K562 (cell line): ENCODE measurements at regions not wholly inside any gene's neighbourhood (a gene's known extent, or its start where the extent isn't known, plus 50 kb on each side); places are given as distances from the start of the nearest gene placed in this dataset.
A peak's percentile ranks its signal among the peaks of the same experiment; 100 is the strongest.

Source experiments
- ATAC-seq: fragments of 200-7000 bp; cut with Tn5 transposase; 3 replicates; pipeline ENCODE4 v1.9.1; 2020; ENCODE audit warnings: moderate library complexity
- BruUV-seq: library from RNA; stranded (reverse); fragments of 400-500 nt; replicated peaks from 2 replicates; lab custom pipeline; 2021; lab: Mats Ljungman, UMichigan
- CTCF ChIA-PET: fragments of 300-600 bp; formaldehyde crosslinking; extraction: SDS; loops from one replicate; lab custom pipeline; 2021; ENCODE audit warnings: low intra/inter-chr PET ratio; lab: Yijun Ruan, JAX
- POLR2A ChIA-PET: fragments of 300-600, 350-650 bp; sonication (Branson Sonifier 250); formaldehyde crosslinking; extraction: SDS; loops from one replicate; lab custom pipeline; 2021; ENCODE audit warnings: antibody characterized with exemption, inconsistent platforms; lab: Yijun Ruan, JAX
- DNase-seq, 4 experiments: peaks; one replicate each; pipeline versions ENCODE4 v3.0.0 to v3.0.0-alpha.2; 2011 to 2018; ENCODE audit warnings: low spot score in 3 of 4, mixed read lengths in 3 of 4; ENCODE audit errors: extremely low read depth in 1 of 4
- FAIRE-seq: peaks from 2 replicates; lab custom pipeline; 2011; peaks lifted over from hg19 to GRCh38; lab: Jason Lieb, UNC
- H2AFZ ChIP-seq: 2 replicates; pipeline ENCODE4 v1.6.0; 2011; ENCODE audit warnings: low read depth, low read length, control low read depth, inconsistent platforms
- H3K27ac ChIP-seq: fragments of 200-600 bp; 3 replicates; pipeline ENCODE4 v1.8.0; 2011; ENCODE audit warnings: low read depth, mild to moderate bottlenecking, control low read depth, inconsistent platforms, low read length, moderate library complexity, mixed read lengths; ENCODE audit errors: extremely low read depth
- H3K27me3 ChIP-seq, 2 experiments: fragments of 300-600 bp in 1 of 2; 2 replicates in 1 of 2; 3 replicates in 1 of 2; pipeline versions ENCODE4 v1.6.0 to v1.8.0; 2011; ENCODE audit warnings: inconsistent platforms in 2 of 2, low read length in 2 of 2, mild to moderate bottlenecking in 1 of 2, mixed read lengths in 1 of 2, moderate library complexity in 1 of 2; ENCODE audit not compliant: control insufficient read depth in 2 of 2, insufficient read depth in 2 of 2
- H3K36me3 ChIP-seq: fragments of 300-600 bp; 3 replicates; pipeline ENCODE4 v1.8.0; 2011; ENCODE audit warnings: mild to moderate bottlenecking, low read length, inconsistent platforms; ENCODE audit not compliant: control insufficient read depth, insufficient read depth
- H3K4me1 ChIP-seq, 2 experiments: fragments of 200-600 bp in 1 of 2; replicated peaks in 1 of 2; 2 replicates in 1 of 2; 3 replicates in 1 of 2; pipeline versions ENCODE4 v1.5.1 to v1.8.0; 2011; ENCODE audit warnings: inconsistent platforms in 2 of 2, low read length in 2 of 2, mild to moderate bottlenecking in 1 of 2, mixed read lengths in 1 of 2, moderate library complexity in 1 of 2; ENCODE audit not compliant: control insufficient read depth in 2 of 2, insufficient read depth in 2 of 2
- H3K4me2 ChIP-seq: 2 replicates; pipeline ENCODE4 v1.6.1; 2011; ENCODE audit warnings: low read length, control low read depth, inconsistent platforms, mixed read lengths; ENCODE audit not compliant: insufficient read depth
- H3K4me3 ChIP-seq: fragments of 200-600 bp; sonication (generic), shearing (Covaris generic); 2 replicates; pipeline ENCODE4 v1.5.1; 2016; ENCODE audit warnings: control low read depth, inconsistent platforms
- H3K79me2 ChIP-seq: fragments of 200-600 bp; 3 replicates; pipeline ENCODE4 v1.8.0; 2011; ENCODE audit warnings: low read length, inconsistent platforms; ENCODE audit not compliant: control insufficient read depth, insufficient read depth
- H3K9ac ChIP-seq, 2 experiments: 2 replicates each; pipeline versions ENCODE4 v1.6.0 to v1.6.1; 2011; ENCODE audit warnings: low read depth in 2 of 2, low read length in 2 of 2, control low read depth in 1 of 2, inconsistent platforms in 1 of 2, mild to moderate bottlenecking in 1 of 2, mixed read lengths in 1 of 2; ENCODE audit not compliant: insufficient read depth in 1 of 2
- H3K9me1 ChIP-seq: one replicate; pipeline ENCODE4 v1.6.0; 2011; ENCODE audit warnings: inconsistent platforms, mild to moderate bottlenecking, low read length, moderate library complexity; ENCODE audit not compliant: control insufficient read depth, insufficient read depth
- H3K9me3 ChIP-seq: replicated peaks from 2 replicates; pipeline ENCODE4 v1.5.1; 2011; ENCODE audit warnings: low read depth, low read length, inconsistent platforms; ENCODE audit not compliant: control insufficient read depth, insufficient read depth
- H4K20me1 ChIP-seq: replicated peaks from 2 replicates; pipeline ENCODE4 v1.6.1; 2011; ENCODE audit warnings: low read length, inconsistent platforms, mixed read lengths; ENCODE audit not compliant: control insufficient read depth, insufficient read depth
- CBX1 ChIP-seq: sonication (generic); IDR thresholded peaks from 2 replicates; pipeline ENCODE4 v1.6.1; 2016; ENCODE audit warnings: antibody characterized with exemption, low read depth, mild to moderate bottlenecking
- RBM25 ChIP-seq: fragments of 200-400 bp; formaldehyde crosslinking; IDR thresholded peaks from 2 replicates; pipeline ENCODE4 v1.6.1; 2018; ENCODE audit warnings: low read length, low read depth, moderate library complexity; ENCODE audit not compliant: severe bottlenecking
- TOE1 ChIP-seq, 2 experiments: fragments of 450-650 bp in 1 of 2; sonication (generic) in 1 of 2; formaldehyde crosslinking in 1 of 2; IDR thresholded peaks; 2 replicates each; pipeline versions ENCODE4 v1.7.1 to v1.8.0; 2016 to 2022; ENCODE audit warnings: borderline replicate concordance in 2 of 2, mild to moderate bottlenecking in 2 of 2, antibody characterized with exemption in 1 of 2, inconsistent platforms in 1 of 2, low read depth in 1 of 2, missing genetic modification reagents in 1 of 2, moderate library complexity in 1 of 2
- ZNF12 ChIP-seq: sonication (generic); formaldehyde crosslinking; IDR thresholded peaks from 2 replicates; pipeline ENCODE4 v1.4.0; 2020; ENCODE audit warnings: mild to moderate bottlenecking, missing genetic modification reagents
- WGBS: fragments of 100-300 bp; shearing (Covaris generic); methylation state at CpG from one replicate; pipeline ENCODE4 v1.1.6; 2016; ENCODE audit warnings: low coverage, mixed read lengths; ENCODE audit not compliant: insufficient coverage; ENCODE audit errors: missing lambda C conversion rate; 5-methylcytosine and 5-hydroxymethylcytosine counted together
- in situ Hi-C: fragments of 300-500 bp; cut with MboI; formaldehyde crosslinking; loops from 4 replicates; pipeline ENCODE4 v1.15.0; 2018; ENCODE audit warnings: inconsistent platforms, mixed read lengths
- intact Hi-C: fragments of 100-400 bp; cut with micrococcal nuclease; formaldehyde crosslinking; loops from 2 replicates; pipeline ENCODE4 v1.14.2; 2022
- TF ChIP-seq, protein P1 (sequence below): fragments of 450-650 bp; IDR thresholded peaks from 2 replicates; pipeline ENCODE4 v1.6.1; 2017; ENCODE audit warnings: antibody characterized with exemption, mild to moderate bottlenecking

DNA sequence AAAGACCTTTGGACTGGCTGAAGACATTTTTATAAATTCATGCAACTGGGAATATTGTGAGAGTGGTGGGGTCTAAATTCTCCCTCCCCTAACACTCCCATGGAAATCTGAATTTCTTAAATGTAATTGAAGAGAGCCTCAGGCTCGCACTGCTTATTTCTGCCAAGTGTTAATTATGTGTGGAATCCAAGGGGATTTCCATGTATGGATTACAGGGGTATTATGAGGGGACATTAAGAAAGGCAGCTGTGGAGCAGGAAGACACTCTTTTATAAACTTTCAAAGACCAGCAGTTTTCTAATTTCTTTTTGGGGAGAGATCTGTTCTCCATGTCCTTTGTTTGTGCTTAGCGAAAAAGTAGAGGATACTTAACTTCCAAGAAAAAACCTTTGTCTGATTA is 152.1 kb upstream of the TBL1XR1 start:
- no peaks in the 10 kb centered on the region for H3K9me3 ChIP-seq
- 81% methylated on average over 2 of the region's 2 CpGs for WGBS
- H3K36me3 ChIP-seq, result no peaks in the 10 kb centered on the region
- H3K79me2 ChIP-seq, result no peaks in the 10 kb centered on the region
- H3K4me3 ChIP-seq, result no peak overlapping the region
- H3K4me2 ChIP-seq, result no peak overlapping the region
- DNase-seq (no peak), FAIRE-seq (no peak), ATAC-seq (no peak)
- H3K4me1 ChIP-seq, result peaks cover 3 to 37% of the 10 kb centered on the region in 2 experiments; a peak in 4 of 5 replicates
- intact Hi-C loops (no loop called here), in situ Hi-C loops (no loop called here)
- H3K9ac ChIP-seq, result no peak overlapping the region
- TF ChIP-seq CBX1, result no peak
- TF ChIP-seq RBM25, result peak; percentile 51
- no TSS peak for BruUV-seq
- no peaks in the 10 kb centered on the region for H4K20me1 ChIP-seq
- H3K9me1 ChIP-seq, result no peaks in the 10 kb centered on the region
- no peaks in the 10 kb centered on the region for H3K27me3 ChIP-seq
- H2AFZ ChIP-seq, result peak overlapping the region; percentile 90
- CTCF ChIA-PET, result no interaction called here
- H3K27ac ChIP-seq, result peak overlapping the region; percentile 53; the same call in 2 of the 3 replicates
- POLR2A ChIA-PET, result interaction anchor here (2.7 kb wide), 1 partner anchor 9 kb away, joined by 19 read pairs; no protein-coding TSS in a partner anchor

DNA sequence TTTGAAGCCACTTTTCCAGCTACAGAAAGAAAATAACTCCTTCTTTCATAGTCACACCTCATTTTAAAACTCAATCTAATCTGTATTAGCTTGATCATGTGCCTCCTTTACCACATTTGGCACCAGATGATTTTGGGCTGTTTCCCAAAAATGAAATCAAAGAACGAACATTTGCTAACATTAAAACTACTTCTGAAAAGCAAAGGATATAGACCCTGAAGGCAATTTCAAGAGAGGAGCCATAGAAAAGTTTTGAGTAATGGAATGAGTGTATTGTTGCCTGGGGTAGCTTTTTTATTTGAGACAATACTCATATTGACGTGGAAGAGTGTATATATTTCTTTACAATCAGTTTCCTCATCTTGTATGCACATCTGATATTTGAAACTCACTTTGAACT is 152.8 kb upstream of the TBL1XR1 start:
- Histone ChIP-seq H3K4me2 (no peak overlapping the region), H3K79me2 (no peaks in the 10 kb centered on the region), H3K4me1 (peaks cover 3 to 31% of the 10 kb centered on the region in 2 experiments; a peak in 4 of 5 replicates), H3K9ac (no peak overlapping the region), H3K27ac (no peak overlapping the region), H3K9me3 (no peaks in the 10 kb centered on the region), H3K4me3 (no peak overlapping the region), H4K20me1 (no peaks in the 10 kb centered on the region), H3K9me1 (no peaks in the 10 kb centered on the region), H3K36me3 (no peaks in the 10 kb centered on the region), H3K27me3 (no peaks in the 10 kb centered on the region), H2AFZ (peak overlapping the region; percentile 90)
- in situ Hi-C loops (no loop called here), intact Hi-C loops (no loop called here)
- CTCF ChIA-PET, result no interaction called here
- WGBS, result 53% methylated on average over 2 of the region's 2 CpGs
- FAIRE-seq (no peak), DNase-seq (no peak), ATAC-seq (no peak)
- no TSS peak for BruUV-seq
- POLR2A ChIA-PET, result interaction anchor here (2.7 kb wide), 1 partner anchor 8 kb away, joined by 19 read pairs; no protein-coding TSS in a partner anchor
- TF ChIP-seq TOE1 (IDR thresholded peaks at IDR 0.05; ENCODE audit: borderline replicate concordance) (no peak), TOE1 (CRISPR knock-in tag; IDR thresholded peaks at IDR 0.05; ENCODE audit: borderline replicate concordance, low read depth) (no peak), ZNF12 (no peak)
- TF ChIP-seq, protein P1, sequence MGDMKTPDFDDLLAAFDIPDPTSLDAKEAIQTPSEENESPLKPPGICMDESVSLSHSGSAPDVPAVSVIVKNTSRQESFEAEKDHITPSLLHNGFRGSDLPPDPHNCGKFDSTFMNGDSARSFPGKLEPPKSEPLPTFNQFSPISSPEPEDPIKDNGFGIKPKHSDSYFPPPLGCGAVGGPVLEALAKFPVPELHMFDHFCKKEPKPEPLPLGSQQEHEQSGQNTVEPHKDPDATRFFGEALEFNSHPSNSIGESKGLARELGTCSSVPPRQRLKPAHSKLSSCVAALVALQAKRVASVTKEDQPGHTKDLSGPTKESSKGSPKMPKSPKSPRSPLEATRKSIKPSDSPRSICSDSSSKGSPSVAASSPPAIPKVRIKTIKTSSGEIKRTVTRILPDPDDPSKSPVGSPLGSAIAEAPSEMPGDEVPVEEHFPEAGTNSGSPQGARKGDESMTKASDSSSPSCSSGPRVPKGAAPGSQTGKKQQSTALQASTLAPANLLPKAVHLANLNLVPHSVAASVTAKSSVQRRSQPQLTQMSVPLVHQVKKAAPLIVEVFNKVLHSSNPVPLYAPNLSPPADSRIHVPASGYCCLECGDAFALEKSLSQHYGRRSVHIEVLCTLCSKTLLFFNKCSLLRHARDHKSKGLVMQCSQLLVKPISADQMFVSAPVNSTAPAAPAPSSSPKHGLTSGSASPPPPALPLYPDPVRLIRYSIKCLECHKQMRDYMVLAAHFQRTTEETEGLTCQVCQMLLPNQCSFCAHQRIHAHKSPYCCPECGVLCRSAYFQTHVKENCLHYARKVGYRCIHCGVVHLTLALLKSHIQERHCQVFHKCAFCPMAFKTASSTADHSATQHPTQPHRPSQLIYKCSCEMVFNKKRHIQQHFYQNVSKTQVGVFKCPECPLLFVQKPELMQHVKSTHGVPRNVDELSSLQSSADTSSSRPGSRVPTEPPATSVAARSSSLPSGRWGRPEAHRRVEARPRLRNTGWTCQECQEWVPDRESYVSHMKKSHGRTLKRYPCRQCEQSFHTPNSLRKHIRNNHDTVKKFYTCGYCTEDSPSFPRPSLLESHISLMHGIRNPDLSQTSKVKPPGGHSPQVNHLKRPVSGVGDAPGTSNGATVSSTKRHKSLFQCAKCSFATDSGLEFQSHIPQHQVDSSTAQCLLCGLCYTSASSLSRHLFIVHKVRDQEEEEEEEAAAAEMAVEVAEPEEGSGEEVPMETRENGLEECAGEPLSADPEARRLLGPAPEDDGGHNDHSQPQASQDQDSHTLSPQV, result 0 out of 2 replicates have a peak, but pooled peaks have one; percentile 41
